ENCODE measurements at regions not wholly inside any gene's neighbourhood (a gene's known extent, or its start where the extent isn't known, plus 50 kb on each side); places are given as distances from the start of the nearest gene placed in this dataset.
"Not testable (repeated sequence)": the region's sequence is repeated elsewhere in the genome, so short reads cannot be mapped to it uniquely, and the experiment has no call there.

DNA sequence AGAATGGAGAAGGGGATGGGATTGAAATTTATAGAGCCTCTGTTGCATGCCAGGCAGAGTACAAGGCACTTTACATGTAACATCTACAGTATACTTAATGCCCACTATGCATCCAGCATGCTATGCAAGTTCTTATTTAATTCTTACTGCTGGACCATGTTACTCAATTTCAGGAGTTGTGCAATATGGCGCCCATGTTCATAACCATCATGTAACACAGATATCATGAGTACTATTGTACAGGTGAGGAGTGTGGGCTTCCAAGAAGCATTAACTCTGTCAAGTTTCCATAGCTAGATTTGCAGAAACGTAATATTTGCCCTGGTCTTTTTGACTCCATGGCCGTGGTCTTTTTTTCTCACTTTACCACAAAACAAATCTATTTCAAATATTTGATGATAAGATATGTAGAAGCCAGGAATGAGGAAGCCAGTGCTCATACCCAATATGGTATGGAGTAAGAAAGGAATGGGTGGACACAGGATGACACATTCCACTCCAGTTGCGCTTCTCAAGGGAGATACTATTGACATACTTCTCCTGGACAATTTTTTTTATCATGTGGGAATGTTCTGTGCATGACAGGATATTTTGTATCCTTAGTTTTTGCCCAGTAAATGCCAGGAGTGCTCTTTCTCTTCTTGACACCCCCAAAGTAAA is 191.8 kb downstream of the C12orf75 start:
- H3K4me3 ChIP-seq (ENCODE audit: low read depth, low read length), result no peak overlapping the region
- TF ChIP-seq, protein P1, sequence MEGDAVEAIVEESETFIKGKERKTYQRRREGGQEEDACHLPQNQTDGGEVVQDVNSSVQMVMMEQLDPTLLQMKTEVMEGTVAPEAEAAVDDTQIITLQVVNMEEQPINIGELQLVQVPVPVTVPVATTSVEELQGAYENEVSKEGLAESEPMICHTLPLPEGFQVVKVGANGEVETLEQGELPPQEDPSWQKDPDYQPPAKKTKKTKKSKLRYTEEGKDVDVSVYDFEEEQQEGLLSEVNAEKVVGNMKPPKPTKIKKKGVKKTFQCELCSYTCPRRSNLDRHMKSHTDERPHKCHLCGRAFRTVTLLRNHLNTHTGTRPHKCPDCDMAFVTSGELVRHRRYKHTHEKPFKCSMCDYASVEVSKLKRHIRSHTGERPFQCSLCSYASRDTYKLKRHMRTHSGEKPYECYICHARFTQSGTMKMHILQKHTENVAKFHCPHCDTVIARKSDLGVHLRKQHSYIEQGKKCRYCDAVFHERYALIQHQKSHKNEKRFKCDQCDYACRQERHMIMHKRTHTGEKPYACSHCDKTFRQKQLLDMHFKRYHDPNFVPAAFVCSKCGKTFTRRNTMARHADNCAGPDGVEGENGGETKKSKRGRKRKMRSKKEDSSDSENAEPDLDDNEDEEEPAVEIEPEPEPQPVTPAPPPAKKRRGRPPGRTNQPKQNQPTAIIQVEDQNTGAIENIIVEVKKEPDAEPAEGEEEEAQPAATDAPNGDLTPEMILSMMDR (conservative IDR thresholded peaks at IDR 0.05; ENCODE audit: low read depth, low read length), result no peak
- DNase-seq (ENCODE audit: low read depth), result no peak

DNA sequence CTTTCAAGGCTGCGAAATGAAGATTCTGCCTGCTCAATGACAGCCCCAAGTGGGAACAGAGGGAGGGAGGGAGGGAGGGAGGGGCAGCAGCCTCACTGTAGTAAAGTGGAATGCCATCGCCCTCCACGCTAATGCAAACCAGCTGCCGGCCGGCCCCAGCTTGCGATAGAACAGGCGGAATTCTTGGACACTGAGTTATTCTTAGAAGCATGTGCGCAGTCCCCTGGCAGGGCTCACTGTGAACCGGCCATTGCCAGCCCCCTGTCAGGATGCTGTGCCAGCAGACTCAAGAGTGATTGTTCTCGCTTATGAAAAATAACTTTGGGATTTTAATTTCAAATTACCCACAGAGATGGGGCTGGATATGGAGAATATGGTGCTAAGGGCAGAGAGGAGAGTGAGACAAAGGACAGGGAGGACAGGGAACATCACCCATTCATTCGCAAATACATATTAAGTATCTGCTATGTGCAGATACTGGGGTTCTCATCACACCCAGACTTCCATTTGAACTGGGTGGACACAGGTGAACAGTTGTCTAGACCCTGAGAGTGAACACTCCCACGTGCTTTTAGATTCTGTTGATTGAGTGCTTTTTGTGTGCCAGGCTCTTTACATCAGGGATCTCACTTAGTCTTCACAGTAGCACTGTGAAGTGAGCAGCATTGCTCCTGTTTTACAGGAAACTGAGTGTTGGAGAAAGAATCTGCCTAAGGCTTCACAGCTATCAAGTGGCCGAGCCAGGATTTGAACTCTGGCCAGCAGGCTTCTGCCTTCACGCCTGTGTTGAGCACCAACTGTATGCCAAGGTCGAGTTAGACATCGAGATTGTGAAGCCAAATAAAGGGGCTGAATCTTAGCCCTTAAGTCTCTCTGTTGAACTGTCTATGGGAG is 192.9 kb downstream of the C12orf75 start:
- no peak for DNase-seq (ENCODE audit: low read depth)
- H3K4me3 ChIP-seq (ENCODE audit: low read depth, low read length), result no peak overlapping the region
- TF ChIP-seq, protein P1 (conservative IDR thresholded peaks at IDR 0.05; ENCODE audit: low read depth, low read length), result no peak

DNA sequence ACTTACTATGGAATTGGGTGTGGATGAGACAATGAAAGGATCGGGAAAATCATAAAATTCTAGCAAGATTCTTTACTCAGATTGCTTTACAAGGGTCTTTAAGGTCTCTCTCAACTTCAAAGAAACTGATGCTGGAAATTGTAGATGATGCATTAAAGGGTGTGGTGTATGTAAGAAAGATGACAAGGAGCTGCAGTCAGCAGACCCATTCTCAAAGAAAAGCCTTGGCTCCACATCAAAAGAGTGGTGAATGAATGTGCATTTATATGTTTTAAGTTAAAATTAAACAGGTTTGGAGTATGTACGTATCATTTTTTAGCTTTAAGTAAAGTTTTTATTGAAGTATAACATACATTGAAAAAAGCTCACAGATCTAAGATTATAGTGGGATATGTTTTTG is 194.5 kb downstream of the C12orf75 start:
- no peak overlapping the region for H3K4me3 ChIP-seq (ENCODE audit: low read depth, low read length)
- TF ChIP-seq, protein P1 (conservative IDR thresholded peaks at IDR 0.05; ENCODE audit: low read depth, low read length), result no peak
- DNase-seq (ENCODE audit: low read depth), result no peak

DNA sequence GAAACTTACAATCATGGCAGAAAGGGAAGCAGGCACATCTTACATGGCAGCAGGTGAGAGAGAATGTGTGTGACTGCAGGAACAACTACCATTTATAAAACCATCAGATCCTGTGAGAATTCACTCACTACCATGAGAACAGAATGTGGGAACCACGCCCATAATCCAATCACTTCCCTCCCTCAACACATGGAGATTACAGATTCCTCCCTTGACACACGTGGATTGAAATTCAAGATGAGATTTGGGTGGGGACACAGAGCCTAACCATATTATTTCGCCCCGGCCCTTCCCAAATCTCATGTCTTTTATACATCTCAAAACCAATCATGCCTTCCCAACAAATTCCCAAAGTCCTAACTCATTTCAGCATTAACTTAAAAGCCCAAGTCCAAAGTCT is 203.6 kb downstream of the C12orf75 start:
- TF ChIP-seq, protein P1 (conservative IDR thresholded peaks at IDR 0.05; ENCODE audit: low read depth, low read length), result no peak
- no peak overlapping the region for H3K4me3 ChIP-seq (ENCODE audit: low read depth, low read length)
- DNase-seq (ENCODE audit: low read depth), result no peak

DNA sequence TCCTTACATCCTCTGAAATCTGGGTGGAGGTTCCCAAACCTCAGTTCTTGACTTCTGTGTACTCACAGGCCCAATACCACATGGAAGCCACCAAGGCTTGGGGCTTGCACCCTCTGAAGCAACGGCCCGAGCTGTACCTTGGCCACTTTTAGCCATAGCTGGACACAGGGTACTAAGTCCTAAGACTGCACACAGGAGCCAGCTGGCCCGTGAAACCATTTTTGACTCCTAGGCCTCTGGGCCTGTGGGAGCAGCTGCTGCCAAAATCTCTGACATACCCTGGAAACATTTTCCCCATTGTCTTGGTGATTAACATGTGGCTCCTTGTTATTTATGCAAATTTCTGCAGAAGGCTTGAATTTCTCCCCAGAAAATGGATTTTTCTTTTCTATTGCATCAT is 204.5 kb downstream of the C12orf75 start:
- not testable (repeated sequence) for H3K4me3 ChIP-seq (ENCODE audit: low read depth, low read length); DNase-seq (ENCODE audit: low read depth)

DNA sequence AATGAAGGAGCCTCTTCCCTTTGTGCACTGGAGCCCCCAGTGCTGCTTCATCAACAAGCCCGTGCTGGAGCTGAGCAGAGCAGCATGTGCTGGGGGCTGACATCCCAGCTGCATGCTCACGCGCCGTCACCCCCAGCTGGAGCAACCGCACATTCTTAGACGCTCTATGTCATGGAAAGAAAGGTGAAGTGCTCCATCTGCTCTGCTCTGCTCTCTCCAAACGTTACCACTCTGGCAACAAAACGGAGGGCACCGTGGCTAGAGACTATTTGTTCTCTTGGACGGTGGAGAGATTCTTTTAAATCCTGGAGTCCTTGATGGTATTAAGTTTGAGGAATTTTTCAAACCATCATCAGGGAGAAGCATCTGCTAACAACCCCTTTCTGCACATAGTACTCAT is 208.4 kb downstream of the C12orf75 start:
- TF ChIP-seq, protein P1 (conservative IDR thresholded peaks at IDR 0.05; ENCODE audit: low read depth, low read length), result no peak
- no peak overlapping the region for H3K4me3 ChIP-seq (ENCODE audit: low read depth, low read length)
- DNase-seq (ENCODE audit: low read depth), result no peak

DNA sequence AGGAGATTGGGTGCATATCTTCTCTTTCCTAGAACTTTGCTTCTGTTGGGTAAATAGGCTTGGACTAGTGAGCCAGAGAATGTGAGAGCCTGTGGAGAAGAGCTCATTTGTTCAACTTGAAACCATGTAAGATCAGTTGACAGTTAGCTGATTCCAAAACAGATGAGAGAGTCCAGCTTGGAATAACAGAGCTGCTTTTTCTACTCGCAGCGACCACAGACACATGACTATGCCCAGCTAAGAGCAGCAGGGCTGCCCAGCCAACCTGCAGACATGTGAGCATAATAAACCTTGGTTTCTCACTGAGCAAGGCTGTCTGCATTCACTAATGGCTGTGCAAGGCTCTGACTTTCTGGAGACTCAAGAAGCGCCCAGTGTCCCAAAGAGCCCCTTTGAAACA is 209.2 kb downstream of the C12orf75 start:
- no peak for DNase-seq (ENCODE audit: low read depth)
- no peak overlapping the region for H3K4me3 ChIP-seq (ENCODE audit: low read depth, low read length)
- TF ChIP-seq, protein P1 (conservative IDR thresholded peaks at IDR 0.05; ENCODE audit: low read depth, low read length), result no peak
